GM12878 (cell line): ENCODE measurements at regions not wholly inside any gene's neighbourhood (a gene's known extent, or its start where the extent isn't known, plus 50 kb on each side); places are given as distances from the start of the nearest gene placed in this dataset.

Experiments
- ATAC-seq: fragments of 200-7000 bp; cut with Tn5 transposase; 3 replicates; pipeline ENCODE4 v1.9.1; 2020; ENCODE audit warnings: mild to moderate bottlenecking, moderate library complexity
- BruUV-seq: library from RNA; stranded (reverse); fragments of 400-500 nt; replicated peaks from 2 replicates; lab custom pipeline; 2021; lab: Mats Ljungman, UMichigan
- CTCF ChIA-PET: fragments of 300-600 bp; sonication (Branson Sonifier 250); formaldehyde crosslinking; extraction: SDS; loops from one replicate; lab custom pipeline; 2021; ENCODE audit warnings: inconsistent platforms; lab: Yijun Ruan, JAX
- POLR2A ChIA-PET: fragments of 350-600 bp; formaldehyde crosslinking; extraction: SDS; loops from one replicate; lab custom pipeline; 2021; ENCODE audit warnings: inconsistent platforms; lab: Charles Lee
- RAD21 ChIA-PET: fragments of 300-600 bp; sonication (Branson Sonifier 250); formaldehyde crosslinking; loops from one replicate; lab custom pipeline; 2023; ENCODE audit warnings: antibody characterized with exemption; ENCODE audit not compliant: unreplicated experiment; lab: Charles Lee
- SMC1A ChIA-PET: fragments of 300-600 bp; sonication (Branson Sonifier 250); formaldehyde crosslinking; loops from one replicate; lab custom pipeline; 2023; ENCODE audit not compliant: unreplicated experiment, uncharacterized antibody; lab: Charles Lee
- DNase-seq: peaks from one replicate; pipeline ENCODE4 v3.0.0-alpha.2; 2011; ENCODE audit warnings: low read depth, low spot score
- FAIRE-seq: peaks from 3 replicates; lab custom pipeline; 2011; peaks lifted over from hg19 to GRCh38; lab: Jason Lieb, UNC
- H2AFZ ChIP-seq: 2 replicates; pipeline ENCODE4 v1.6.0; 2011; ENCODE audit warnings: low read depth, low read length, control low read depth; ENCODE audit not compliant: control insufficient read depth
- H3K27ac ChIP-seq: 2 replicates; pipeline ENCODE4 v1.5.1; 2011; ENCODE audit warnings: control low read depth; ENCODE audit not compliant: control insufficient read depth, insufficient read depth
- H3K27me3 ChIP-seq, 2 experiments: replicated peaks in 1 of 2; 2 replicates each; pipeline versions ENCODE4 v1.6.0 to v1.6.1; 2011; ENCODE audit warnings: low read length in 1 of 2; ENCODE audit not compliant: control insufficient read depth in 2 of 2, insufficient read depth in 2 of 2
- H3K36me3 ChIP-seq, 2 experiments: 2 replicates each; pipeline ENCODE4 v1.5.1; 2011; ENCODE audit warnings: low read length in 1 of 2; ENCODE audit not compliant: control insufficient read depth in 2 of 2, insufficient read depth in 2 of 2
- H3K4me1 ChIP-seq: 2 replicates; pipeline ENCODE4 v1.6.1; 2011; ENCODE audit warnings: mild to moderate bottlenecking, low read length, moderate library complexity, mixed read lengths; ENCODE audit not compliant: control insufficient read depth, insufficient read depth
- H3K4me2 ChIP-seq: 2 replicates; pipeline ENCODE4 v1.6.0; 2011; ENCODE audit warnings: control low read depth; ENCODE audit not compliant: control insufficient read depth, insufficient read depth
- H3K4me3 ChIP-seq: fragments of 200-600 bp; sonication (generic); 2 replicates; pipeline ENCODE4 v1.5.1; 2016
- H3K79me2 ChIP-seq: 2 replicates; pipeline ENCODE4 v1.6.0; 2011; ENCODE audit warnings: low read length; ENCODE audit not compliant: control insufficient read depth, insufficient read depth
- H3K9ac ChIP-seq: 2 replicates; pipeline ENCODE4 v1.8.0; 2011; ENCODE audit warnings: low read length, control low read depth, mixed read lengths; ENCODE audit not compliant: control insufficient read depth, insufficient read depth
- H3K9me3 ChIP-seq: replicated peaks from 3 replicates; pipeline ENCODE4 v1.5.1; 2011; ENCODE audit warnings: mild to moderate bottlenecking, low read length; ENCODE audit not compliant: control insufficient read depth, insufficient read depth
- H4K20me1 ChIP-seq: 2 replicates; pipeline ENCODE4 v1.6.0; 2011; ENCODE audit not compliant: control insufficient read depth, insufficient read depth
- EP300 ChIP-seq, 2 experiments: fragments of 150-350 bp in 1 of 2; IDR thresholded peaks; 2 replicates each; pipeline ENCODE4 v1.6.1; 2011 to 2012; ENCODE audit warnings: low read depth in 2 of 2, low read length in 2 of 2, borderline replicate concordance in 1 of 2, improper control_type of control experiment in 1 of 2, inconsistent platforms in 1 of 2; ENCODE audit not compliant: control insufficient read depth in 1 of 2
- ETV6 ChIP-seq, 2 experiments: fragments of 450-650 bp in 1 of 2; IDR thresholded peaks in 1 of 2; conservative IDR thresholded peaks in 1 of 2; 2 replicates each; pipeline ENCODE4 v1.6.1; 2014; ENCODE audit warnings: antibody characterized with exemption in 1 of 2, borderline replicate concordance in 1 of 2, low read depth in 1 of 2, mild to moderate bottlenecking in 1 of 2, moderate library complexity in 1 of 2
- GATAD2B ChIP-seq: fragments of 450-650 bp; conservative IDR thresholded peaks from 2 replicates; pipeline ENCODE4 v1.6.1; 2017; ENCODE audit warnings: low read depth, mild to moderate bottlenecking, moderate library complexity
- HDAC6 ChIP-seq: fragments of 200-600 bp; sonication (generic); IDR thresholded peaks from one replicate; pipeline ENCODE4 v1.8.0; 2017; ENCODE audit warnings: antibody characterized with exemption; ENCODE audit not compliant: unreplicated experiment
- HSF1 ChIP-seq: fragments of 150-350 bp; IDR thresholded peaks from 2 replicates; pipeline ENCODE4 v1.6.1; 2014; ENCODE audit warnings: mild to moderate bottlenecking, low read depth, low read length
- IKZF2 ChIP-seq, 2 experiments: fragments of 450-650 bp; IDR thresholded peaks; 2 replicates each; pipeline ENCODE4 v1.6.1; 2017; ENCODE audit warnings: mild to moderate bottlenecking in 2 of 2, moderate library complexity in 2 of 2
- MYB ChIP-seq: fragments of 150-350 bp; IDR thresholded peaks from 2 replicates; pipeline ENCODE4 v1.6.1; 2014; ENCODE audit warnings: mild to moderate bottlenecking, low read depth, low read length, borderline replicate concordance
- NFIC ChIP-seq: IDR thresholded peaks from 2 replicates; pipeline ENCODE4 v1.6.1; 2012; ENCODE audit warnings: low read depth, mild to moderate bottlenecking, inconsistent platforms, low read length, moderate library complexity
- NFYA ChIP-seq: IDR thresholded peaks from 2 replicates; pipeline ENCODE4 v1.6.1; 2011; ENCODE audit warnings: low read depth, mild to moderate bottlenecking, low read length, improper control_type of control experiment, borderline replicate concordance
- NR2C1 ChIP-seq: fragments of 450-650 bp; IDR thresholded peaks from 2 replicates; pipeline ENCODE4 v1.6.1; 2017; ENCODE audit warnings: antibody characterized with exemption, mild to moderate bottlenecking, moderate library complexity
- NR2F1 ChIP-seq: fragments of 450-650 bp; conservative IDR thresholded peaks from 2 replicates; pipeline ENCODE4 v1.6.1; 2017; ENCODE audit warnings: mild to moderate bottlenecking
- SIX5 ChIP-seq: IDR thresholded peaks from 2 replicates; pipeline ENCODE4 v1.6.1; 2011; ENCODE audit warnings: mild to moderate bottlenecking, low read depth, low read length, moderate library complexity; ENCODE audit not compliant: severe bottlenecking
- SREBF2 ChIP-seq: IDR thresholded peaks from 2 replicates; pipeline ENCODE4 v1.6.1; 2012; ENCODE audit warnings: mild to moderate bottlenecking, low read length
- SUPT20H ChIP-seq: IDR thresholded peaks from 2 replicates; pipeline ENCODE4 v1.6.1; 2011; ENCODE audit warnings: low read depth, mild to moderate bottlenecking, low read length, moderate library complexity, borderline replicate concordance; ENCODE audit not compliant: control insufficient read depth
- TCF7 ChIP-seq: IDR thresholded peaks from 2 replicates; pipeline ENCODE4 v1.6.1; 2014; ENCODE audit warnings: antibody characterized with exemption, borderline replicate concordance
- WRNIP1 ChIP-seq: IDR thresholded peaks from 2 replicates; pipeline ENCODE4 v1.6.1; 2011; ENCODE audit warnings: low read depth, low read length, improper control_type of control experiment, borderline replicate concordance
- ZNF622 ChIP-seq: fragments of 450-650 bp; IDR thresholded peaks from 2 replicates; pipeline ENCODE4 v1.6.1; 2017; ENCODE audit warnings: mild to moderate bottlenecking, inconsistent platforms
- WGBS: methylation state at CpG from one replicate; pipeline ENCODE4 v1.1.6; 2016; ENCODE audit warnings: low lambda C conversion rate; ENCODE audit not compliant: insufficient replicate concordance, insufficient coverage; ENCODE audit errors: missing lambda C conversion rate; 5-methylcytosine and 5-hydroxymethylcytosine counted together
- in situ Hi-C: fragments of 300-500 bp; cut with MboI; formaldehyde crosslinking; loops from 9 replicates; pipeline ENCODE4 v1.14.3; 2018; ENCODE audit warnings: mixed read lengths
- intact Hi-C: fragments of 100-400 bp; cut with micrococcal nuclease; formaldehyde crosslinking; loops from one replicate; pipeline ENCODE4 v1.14.2; 2022; ENCODE audit not compliant: unreplicated experiment

- H3K27me3 ChIP-seq: no peaks in the 10 kb centered on the region
- H4K20me1 ChIP-seq: no peaks in the 10 kb centered on the region
- no peaks in the 10 kb centered on the region for H3K79me2 ChIP-seq
- H2AFZ ChIP-seq: no peak overlapping the region
- in situ Hi-C loops (no loop called here), intact Hi-C loops (no loop called here)
- ATAC-seq (no peak), DNase-seq (no peak), FAIRE-seq (no peak)
- SMC1A ChIA-PET: interaction anchor here (0.6 to 1.5 kb wide), 2 partner anchors 13 to 24 kb away, joined by 3 read pairs; no protein-coding TSS in a partner anchor
- H3K36me3 ChIP-seq: no peaks in the 10 kb centered on the region
- no peak overlapping the region for H3K4me3 ChIP-seq
- no peaks in the 10 kb centered on the region for H3K4me1 ChIP-seq
- no peak overlapping the region for H3K27ac ChIP-seq
- no peak overlapping the region for H3K4me2 ChIP-seq
- RAD21 ChIA-PET: no interaction called here
- 29% methylated on average over 3 of the region's 3 CpGs for WGBS
- TF ChIP-seq IKZF2 (IDR thresholded peaks at IDR 0.05) (no peak), ETV6 (conservative IDR thresholded peaks at IDR 0.05 in 1 of 2, IDR thresholded peaks at IDR 0.05 in 1 of 2; ENCODE audit: borderline replicate concordance in 1 of 2, low read depth in 1 of 2) (no peak), NFIC (no peak)
- CTCF ChIA-PET: no interaction called here
- no peaks in the 10 kb centered on the region for H3K9me3 ChIP-seq
- POLR2A ChIA-PET: no interaction called here
- BruUV-seq: no TSS peak
- H3K9ac ChIP-seq: no peak overlapping the region
Measured at GRCh38 chr6:94464018-94464510, 1044.7 kb upstream of the EPHA7 start.

DNA sequence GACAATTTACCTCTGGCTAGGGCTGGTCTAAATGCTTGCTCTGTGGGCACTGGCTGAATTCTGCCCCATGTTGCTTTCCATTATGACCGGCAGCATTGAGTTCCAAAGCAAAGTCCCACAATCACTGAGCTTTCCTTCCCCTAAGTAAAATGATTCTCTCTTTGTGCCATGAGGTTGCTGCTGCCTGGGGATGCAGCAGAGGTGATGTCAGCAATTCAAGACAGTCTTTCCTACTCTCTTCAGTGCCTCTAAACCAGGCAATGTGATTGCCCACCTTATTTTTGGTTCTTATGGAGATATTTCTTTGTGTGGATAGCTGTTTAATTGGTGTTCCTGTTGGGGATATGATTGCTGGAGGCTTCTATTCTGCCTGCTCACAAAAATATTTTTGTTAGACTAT, 1043.9 kb upstream of the EPHA7 start:
- WGBS: 33% methylated on average over 1 of the region's 1 CpG
- Histone ChIP-seq H3K4me2 (no peak overlapping the region), H2AFZ (no peak overlapping the region), H3K4me1 (no peaks in the 10 kb centered on the region), H3K9ac (no peak overlapping the region), H4K20me1 (no peaks in the 10 kb centered on the region), H3K36me3 (no peaks in the 10 kb centered on the region), H3K27me3 (no peaks in the 10 kb centered on the region), H3K27ac (no peak overlapping the region), H3K79me2 (no peaks in the 10 kb centered on the region), H3K9me3 (no peaks in the 10 kb centered on the region), H3K4me3 (no peak overlapping the region)
- FAIRE-seq (no peak), DNase-seq (no peak), ATAC-seq (no peak)
- ChIA-PET SMC1A (interaction anchor here (0.6 kb wide), 1 partner anchor 23 kb away, joined by 3 read pairs; no protein-coding TSS in a partner anchor), CTCF (no interaction called here), POLR2A (no interaction called here), RAD21 (no interaction called here)
- no TSS peak for BruUV-seq
- intact Hi-C loops: no loop called here
- in situ Hi-C loops: no loop called here
- TF ChIP-seq EP300 (IDR thresholded peaks at IDR 0.05; ENCODE audit: borderline replicate concordance in 1 of 2, control insufficient read depth in 1 of 2, low read depth in 2 of 2, low read length in 2 of 2): no peak
- TF ChIP-seq SUPT20H: no peak
- no peak for TF ChIP-seq NR2C1
- no peak for TF ChIP-seq GATAD2B
- no peak for TF ChIP-seq NR2F1
- no peak for TF ChIP-seq ZNF622
- no peak for TF ChIP-seq SREBF2
- no peak for TF ChIP-seq HSF1
- TF ChIP-seq MYB: no peak
- TF ChIP-seq NFYA: no peak
- TF ChIP-seq TCF7: no peak
- TF ChIP-seq SIX5: no peak
- TF ChIP-seq WRNIP1: no peak
- no peak for TF ChIP-seq HDAC6
